ENCODE measurements at regions not wholly inside any gene's neighbourhood (a gene's known extent, or its start where the extent isn't known, plus 50 kb on each side); places are given as distances from the start of the nearest gene placed in this dataset.
"Not testable (repeated sequence)": the region's sequence is repeated elsewhere in the genome, so short reads cannot be mapped to it uniquely, and the experiment has no call there.

- no peaks in the 10 kb centered on the region for H3K27me3 ChIP-seq
- intact Hi-C loops (cut with DNase I; ENCODE audit: low total_unique reads): no loop called here
- no peaks in the 10 kb centered on the region for H3K36me3 ChIP-seq
- DNase-seq: peak in 1 of 2 donors; percentile 42
- no peaks in the 10 kb centered on the region for H3K4me1 ChIP-seq
- no peak overlapping the region for H3K27ac ChIP-seq
- no peak overlapping the region for H3K4me3 ChIP-seq
- H3K9me3 ChIP-seq: no peaks in the 10 kb centered on the region
- TF ChIP-seq, protein P1, sequence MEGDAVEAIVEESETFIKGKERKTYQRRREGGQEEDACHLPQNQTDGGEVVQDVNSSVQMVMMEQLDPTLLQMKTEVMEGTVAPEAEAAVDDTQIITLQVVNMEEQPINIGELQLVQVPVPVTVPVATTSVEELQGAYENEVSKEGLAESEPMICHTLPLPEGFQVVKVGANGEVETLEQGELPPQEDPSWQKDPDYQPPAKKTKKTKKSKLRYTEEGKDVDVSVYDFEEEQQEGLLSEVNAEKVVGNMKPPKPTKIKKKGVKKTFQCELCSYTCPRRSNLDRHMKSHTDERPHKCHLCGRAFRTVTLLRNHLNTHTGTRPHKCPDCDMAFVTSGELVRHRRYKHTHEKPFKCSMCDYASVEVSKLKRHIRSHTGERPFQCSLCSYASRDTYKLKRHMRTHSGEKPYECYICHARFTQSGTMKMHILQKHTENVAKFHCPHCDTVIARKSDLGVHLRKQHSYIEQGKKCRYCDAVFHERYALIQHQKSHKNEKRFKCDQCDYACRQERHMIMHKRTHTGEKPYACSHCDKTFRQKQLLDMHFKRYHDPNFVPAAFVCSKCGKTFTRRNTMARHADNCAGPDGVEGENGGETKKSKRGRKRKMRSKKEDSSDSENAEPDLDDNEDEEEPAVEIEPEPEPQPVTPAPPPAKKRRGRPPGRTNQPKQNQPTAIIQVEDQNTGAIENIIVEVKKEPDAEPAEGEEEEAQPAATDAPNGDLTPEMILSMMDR (IDR thresholded peaks at IDR 0.05): no peak
Observed at GRCh38 chr11:82521427-82521826, 212.2 kb downstream of the FAM181B start.

- no peak overlapping the region for H3K4me3 ChIP-seq
- DNase-seq: no peak
- intact Hi-C loops (cut with DNase I; ENCODE audit: low total_unique reads): no loop called here
- H3K4me1 ChIP-seq: no peaks in the 10 kb centered on the region
- H3K9me3 ChIP-seq: no peaks in the 10 kb centered on the region
- H3K36me3 ChIP-seq: no peaks in the 10 kb centered on the region
- TF ChIP-seq, protein P1 (IDR thresholded peaks at IDR 0.05): no peak
- no peaks in the 10 kb centered on the region for H3K27me3 ChIP-seq
- H3K27ac ChIP-seq: no peak overlapping the region
Observed at GRCh38 chr11:82507288-82507687, 226.4 kb downstream of the FAM181B start.

GRCh38 chr11:82505379-82505778, 228.3 kb downstream of the FAM181B start:
- H3K9me3 ChIP-seq: no peaks in the 10 kb centered on the region
- no peaks in the 10 kb centered on the region for H3K4me1 ChIP-seq
- no peak overlapping the region for H3K27ac ChIP-seq
- H3K4me3 ChIP-seq: no peak overlapping the region
- intact Hi-C loops (cut with DNase I; ENCODE audit: low total_unique reads): no loop called here
- no peak for DNase-seq
- TF ChIP-seq, protein P1 (IDR thresholded peaks at IDR 0.05): no peak
- H3K36me3 ChIP-seq: no peaks in the 10 kb centered on the region
- no peaks in the 10 kb centered on the region for H3K27me3 ChIP-seq

GRCh38 chr11:82501174-82501573, 232.5 kb downstream of the FAM181B start:
- H3K27ac ChIP-seq; H3K36me3 ChIP-seq; DNase-seq; H3K27me3 ChIP-seq; intact Hi-C loops (cut with DNase I; ENCODE audit: low total_unique reads); H3K4me3 ChIP-seq; H3K4me1 ChIP-seq; H3K9me3 ChIP-seq: not testable (repeated sequence)

- TF ChIP-seq, protein P1 (IDR thresholded peaks at IDR 0.05): no peak
- Histone ChIP-seq H3K36me3 (no peaks in the 10 kb centered on the region), H3K4me1 (no peaks in the 10 kb centered on the region), H3K9me3 (no peaks in the 10 kb centered on the region), H3K27ac (no peak overlapping the region), H3K4me3 (no peak overlapping the region), H3K27me3 (no peaks in the 10 kb centered on the region)
- no peak for DNase-seq
- intact Hi-C loops (cut with DNase I; ENCODE audit: low total_unique reads): no loop called here
Observed at GRCh38 chr11:82494988-82495432, 238.7 kb downstream of the FAM181B start.

GRCh38 chr11:82474876-82475275, 258.8 kb downstream of the FAM181B start:
- TF ChIP-seq, protein P1 (IDR thresholded peaks at IDR 0.05): no peak
- H3K9me3 ChIP-seq: no peaks in the 10 kb centered on the region
- intact Hi-C loops (cut with DNase I; ENCODE audit: low total_unique reads): no loop called here
- no peaks in the 10 kb centered on the region for H3K4me1 ChIP-seq
- H3K27me3 ChIP-seq: no peaks in the 10 kb centered on the region
- H3K36me3 ChIP-seq: no peaks in the 10 kb centered on the region
- no peak for DNase-seq
- H3K4me3 ChIP-seq: no peak overlapping the region
- H3K27ac ChIP-seq: no peak overlapping the region

All from tibial artery (tissue), 4 donors.